GOT3 (cell line): ENCODE measurements at regions not wholly inside any gene's neighbourhood (a gene's known extent, or its start where the extent isn't known, plus 50 kb on each side); places are given as distances from the start of the nearest gene placed in this dataset.
"Not testable (repeated sequence)": the region's sequence is repeated elsewhere in the genome, so short reads cannot be mapped to it uniquely, and the experiment has no call there.

Experiments used
- DNase-seq: peaks from one replicate; lab custom pipeline; 2025; ENCODE audit warnings: mixed read lengths; lab: John Stamatoyannopoulos, UW

- no peak for DNase-seq
These were observed 260.3 kb upstream of the RNF32 start for GRCh38 chr7:156380261-156380660.

GRCh38 chr7:156379324-156380070 is 261.1 kb upstream of the RNF32 start:
- DNase-seq, result no peak

GRCh38 chr7:156378806-156379205 is 261.8 kb upstream of the RNF32 start:
- DNase-seq, result no peak

- DNase-seq, result no peak
These were observed 264.3 kb upstream of the RNF32 start for GRCh38 chr7:156376317-156376716.

DNA sequence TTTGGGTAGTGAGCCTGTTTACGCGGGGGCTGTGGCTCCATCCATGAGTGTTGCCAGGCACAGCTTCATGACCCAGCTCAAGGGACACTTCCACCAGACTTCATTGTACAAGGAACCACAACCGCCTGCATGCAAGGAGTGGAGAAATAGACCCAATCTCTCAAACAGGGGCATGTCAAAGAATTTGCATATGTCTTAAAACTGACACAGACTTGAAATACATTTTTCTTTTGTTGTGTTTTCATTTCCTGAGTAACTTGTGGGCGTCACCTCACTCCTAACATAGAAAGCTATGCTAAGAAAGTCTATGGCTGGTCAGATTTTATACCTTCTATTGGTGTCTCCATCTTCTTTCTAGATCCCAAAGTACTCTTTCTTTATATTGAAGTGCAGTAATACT is 266.2 kb upstream of the RNF32 start:
- no peak for DNase-seq

DNA sequence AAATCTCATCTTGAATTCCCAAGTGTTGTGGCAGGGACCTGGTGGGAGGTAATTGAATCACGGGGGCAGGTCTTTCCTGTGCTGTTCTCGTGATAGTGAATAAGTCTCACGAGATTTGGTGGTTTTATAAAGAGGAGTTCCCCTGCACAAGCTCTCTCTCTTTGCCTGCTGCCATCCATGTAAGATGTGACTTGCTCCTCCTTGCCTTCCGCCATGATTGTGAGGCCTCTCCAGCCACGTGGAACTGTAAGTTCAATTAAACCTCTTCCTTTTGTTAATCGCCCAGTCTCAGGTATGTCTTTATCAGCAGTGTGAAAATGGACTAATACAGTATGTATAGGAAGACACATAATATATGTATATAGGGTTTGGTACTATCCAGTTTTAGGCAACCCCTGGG is 270.6 kb upstream of the RNF32 start:
- not testable (repeated sequence) for DNase-seq

DNA sequence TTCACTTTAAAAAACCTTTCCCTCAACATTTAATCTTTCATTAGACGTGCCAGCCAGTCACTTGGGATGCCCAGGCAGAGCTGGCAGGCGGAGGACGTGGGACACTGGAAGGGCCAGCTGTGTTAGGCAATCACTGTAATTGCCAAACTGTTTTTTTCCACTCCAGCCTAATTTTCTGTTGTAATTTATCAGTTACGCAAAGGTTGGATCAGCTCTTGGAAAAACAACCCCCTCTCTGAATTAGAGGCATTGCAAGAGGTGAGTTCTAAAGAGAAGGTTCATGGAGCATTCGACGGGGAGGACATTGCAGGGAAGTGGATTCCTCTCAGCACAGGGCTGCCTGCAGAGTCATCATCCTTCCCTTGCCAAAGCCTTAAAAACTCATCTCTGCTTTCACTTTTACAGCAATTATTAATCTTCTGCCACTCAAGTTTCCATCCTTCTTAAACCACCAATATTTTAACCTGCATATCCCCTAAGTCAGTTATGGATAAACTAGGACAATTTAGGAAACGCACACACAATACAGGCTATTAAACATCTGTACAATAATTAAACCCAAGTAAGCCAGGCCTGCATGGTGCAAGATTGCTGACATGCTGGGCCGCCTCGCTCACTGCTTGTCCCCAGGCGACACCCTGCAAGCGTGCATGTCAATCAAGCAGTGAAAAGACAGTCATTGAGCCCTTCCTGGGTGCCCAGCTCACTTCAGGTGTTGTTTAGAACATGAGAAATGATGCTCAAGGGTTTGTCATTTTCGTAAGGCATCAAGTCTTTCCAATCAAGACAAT is 272.3 kb upstream of the RNF32 start:
- no peak for DNase-seq

DNA sequence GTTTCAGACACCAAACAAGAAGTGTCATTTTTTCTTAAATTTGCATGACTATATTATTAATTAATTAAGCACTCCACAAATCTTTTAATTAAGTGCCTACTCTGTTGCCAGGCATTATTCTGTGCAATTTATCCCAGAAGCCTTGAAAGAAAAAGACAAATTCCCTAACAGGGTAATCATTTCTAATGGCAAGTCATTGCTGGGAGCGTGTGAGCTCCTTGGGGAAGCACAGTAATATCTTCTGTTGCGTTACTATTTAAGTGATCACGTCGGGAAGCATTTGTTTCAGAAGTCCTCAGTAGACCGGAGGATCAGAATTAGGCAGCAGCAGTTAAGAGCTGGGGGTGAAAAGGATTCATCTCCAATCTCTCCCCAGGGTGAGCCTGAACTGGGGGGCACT is 276.8 kb upstream of the RNF32 start:
- DNase-seq, result no peak

- no peak for DNase-seq
These were observed 279.7 kb upstream of the RNF32 start for GRCh38 chr7:156360835-156361234.

DNA sequence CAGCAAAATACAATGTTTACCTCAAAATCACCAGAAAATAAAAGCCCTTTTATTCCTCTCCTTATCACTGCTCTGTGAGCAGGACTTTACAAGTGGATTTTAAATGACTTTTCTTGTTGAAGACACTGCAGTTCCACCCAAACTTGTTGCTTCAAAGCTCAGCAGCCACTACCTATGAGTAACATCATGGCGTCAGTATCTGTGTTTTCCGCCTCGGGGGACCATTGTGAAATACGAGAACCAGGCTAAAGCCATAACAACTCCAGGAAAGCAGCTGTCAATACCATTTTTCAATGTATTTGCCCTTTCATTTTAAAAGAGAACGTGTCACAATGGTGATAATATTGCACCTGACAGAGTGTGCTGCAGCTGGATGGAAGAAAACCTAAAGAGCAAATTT is 284.0 kb upstream of the RNF32 start:
- DNase-seq, result no peak

GRCh38 chr7:156353352-156353751 is 287.2 kb upstream of the RNF32 start:
- no peak for DNase-seq

- DNase-seq, result not testable (repeated sequence)
These were observed 292.8 kb upstream of the RNF32 start for GRCh38 chr7:156347703-156348248.

- DNase-seq, result no peak
These were observed 293.4 kb upstream of the RNF32 start for GRCh38 chr7:156347132-156347531.

DNA sequence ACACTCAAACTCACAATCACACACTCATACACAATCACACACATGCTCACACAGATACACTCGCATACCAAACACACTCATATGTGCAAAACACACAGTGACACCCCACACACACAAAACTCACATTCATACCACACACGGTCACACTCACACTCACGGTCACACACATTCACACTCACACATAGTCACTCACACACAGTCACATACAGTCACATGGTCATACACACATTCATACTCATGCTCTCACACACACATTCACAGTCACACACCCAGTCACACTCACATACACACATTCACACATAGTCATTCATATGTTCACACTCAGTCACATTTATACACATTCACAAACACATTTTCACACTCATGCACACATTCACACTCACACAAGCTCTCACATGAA is 296.0 kb upstream of the RNF32 start:
- no peak for DNase-seq

GRCh38 chr7:156334636-156335035 is 305.9 kb upstream of the RNF32 start:
- no peak for DNase-seq

GRCh38 chr7:156327916-156328315 is 312.7 kb upstream of the RNF32 start:
- no peak for DNase-seq

DNA sequence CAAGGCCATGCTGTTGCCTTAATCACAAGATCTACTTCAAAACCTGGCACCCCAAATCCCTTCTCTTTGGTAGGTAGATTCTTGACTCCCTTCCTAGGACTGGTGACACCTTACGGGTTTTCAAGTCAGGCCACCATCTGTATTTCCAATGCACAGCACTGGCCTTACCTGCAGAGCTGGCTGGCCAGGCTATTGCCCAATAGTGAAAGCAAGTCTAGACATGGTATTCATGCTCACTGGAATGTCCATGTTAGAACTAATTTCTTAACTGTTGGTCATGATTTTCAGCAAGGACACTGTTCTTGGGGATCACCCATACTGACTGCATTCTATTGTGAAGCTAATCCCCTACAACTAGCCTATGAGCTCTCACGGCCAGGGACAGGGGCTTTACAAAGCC is 313.1 kb upstream of the RNF32 start:
- DNase-seq, result no peak

DNA sequence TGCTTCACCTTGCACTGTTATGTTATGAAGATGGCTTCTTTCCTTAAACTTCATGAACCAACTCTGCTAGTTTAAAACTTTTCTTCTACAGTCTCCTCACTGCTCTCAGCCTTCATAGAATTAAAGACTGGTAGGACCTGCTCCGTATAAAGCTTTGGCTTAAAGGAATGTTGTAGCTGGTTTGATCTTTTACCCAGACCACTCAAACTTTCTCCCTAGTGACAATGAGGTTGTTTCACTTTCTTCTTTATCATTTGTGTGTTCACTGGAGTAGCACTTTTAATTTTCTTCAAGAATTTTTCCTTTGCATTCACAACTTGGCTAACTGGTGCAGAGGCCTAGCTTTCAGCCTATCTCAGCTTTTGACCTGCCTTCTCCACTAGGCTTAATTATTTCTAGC is 316.4 kb upstream of the RNF32 start:
- no peak for DNase-seq

GRCh38 chr7:156321430-156321829 is 319.1 kb upstream of the RNF32 start:
- not testable (repeated sequence) for DNase-seq

DNA sequence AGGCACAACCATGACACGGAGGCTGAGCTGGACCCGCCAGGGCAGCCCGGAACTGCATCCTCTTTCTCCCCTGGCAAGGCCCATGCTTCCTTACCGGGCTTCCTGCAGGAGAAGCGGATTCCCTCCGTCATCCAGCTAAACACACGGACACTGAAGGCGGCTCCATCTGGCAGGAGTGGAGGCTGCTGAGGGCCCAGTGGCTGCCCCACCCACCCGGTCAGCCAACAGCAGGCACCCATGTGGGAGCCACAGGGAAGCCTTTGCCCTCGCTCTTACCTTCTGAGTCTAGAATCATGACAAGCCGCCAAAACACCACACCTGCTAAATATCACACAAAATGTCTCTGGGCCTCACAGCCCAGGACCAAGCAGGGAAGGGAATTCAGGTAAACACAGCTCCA is 321.6 kb upstream of the RNF32 start:
- no peak for DNase-seq

DNA sequence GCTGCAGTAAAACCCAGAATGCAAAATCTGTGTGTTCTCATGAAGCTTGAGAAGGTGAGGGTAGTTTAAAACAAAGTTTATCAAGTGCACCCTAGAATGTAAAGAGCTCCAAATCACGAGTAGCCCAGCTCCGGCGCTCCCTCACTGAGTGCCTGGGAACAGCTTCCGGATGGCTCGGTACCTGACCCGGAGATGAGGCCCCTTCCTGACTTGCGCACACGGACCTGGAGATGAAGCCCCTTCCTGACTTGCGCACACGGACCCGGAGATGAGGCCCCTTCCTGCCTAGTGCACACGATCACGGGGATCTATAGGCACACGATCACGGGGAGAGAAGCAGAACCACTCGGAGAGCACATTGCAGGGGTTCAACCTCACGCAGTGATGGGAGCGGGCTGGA is 322.1 kb upstream of the RNF32 start:
- no peak for DNase-seq

DNA sequence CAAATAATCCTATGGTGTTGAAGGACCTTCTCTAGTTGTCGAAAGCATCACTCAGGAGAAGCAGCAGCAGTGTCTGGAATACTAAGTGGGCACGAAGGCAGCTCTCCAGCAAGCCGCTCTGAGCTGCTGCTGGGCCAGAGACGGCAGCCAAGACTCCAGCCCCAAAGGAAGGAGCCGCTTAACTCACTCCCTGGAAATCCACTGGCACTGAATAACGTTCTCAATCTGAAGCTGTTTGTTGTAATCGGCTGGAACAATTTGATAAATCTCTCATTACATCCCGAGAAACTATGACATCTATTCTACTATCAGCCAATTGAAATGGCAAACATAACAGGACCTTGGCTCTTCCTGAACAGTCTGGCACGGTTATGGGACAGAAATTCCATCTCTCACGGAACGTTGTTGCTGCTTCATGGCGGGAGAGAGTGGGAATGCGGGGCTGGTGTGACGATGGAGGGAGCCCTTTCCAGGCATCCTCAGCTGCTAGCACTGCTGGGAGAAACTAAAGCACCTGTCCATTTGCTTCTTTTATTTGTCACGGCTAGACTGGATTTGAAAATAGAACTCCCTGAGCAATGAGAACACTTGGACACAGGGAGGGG is 331.5 kb upstream of the RNF32 start:
- DNase-seq, result no peak

DNA sequence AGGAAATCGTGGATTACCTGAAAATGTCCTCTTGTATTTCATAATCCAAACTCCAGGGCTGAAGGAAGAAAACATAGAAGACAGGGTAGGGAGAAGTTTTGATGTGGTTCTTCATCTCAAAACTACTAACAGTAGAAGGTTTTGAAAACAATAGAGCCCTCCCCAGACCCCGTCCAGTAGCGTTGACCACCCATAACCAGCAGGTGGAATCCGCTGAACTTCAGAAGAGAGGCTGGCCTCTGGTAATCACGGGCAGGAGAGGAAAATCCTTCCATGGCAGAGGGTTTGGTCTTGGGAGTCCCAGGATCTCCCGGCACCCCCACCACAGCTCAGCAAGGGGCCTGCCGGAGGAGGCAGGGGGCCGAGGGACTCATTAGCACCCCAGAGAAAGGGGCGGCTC is 333.4 kb upstream of the RNF32 start:
- DNase-seq, result no peak
